HG03135 (cell line): ENCODE measurements at regions not wholly inside any gene's neighbourhood (a gene's known extent, or its start where the extent isn't known, plus 50 kb on each side); places are given as distances from the start of the nearest gene placed in this dataset.
"Not testable (repeated sequence)": the region's sequence is repeated elsewhere in the genome, so short reads cannot be mapped to it uniquely, and the experiment has no call there.

Source experiments
- ATAC-seq: cut with Tn5 transposase; IDR thresholded peaks from one replicate; pipeline ENCODE4 v1.9.1; 2021; ENCODE audit warnings: mild to moderate bottlenecking, moderate library complexity; ENCODE audit not compliant: unreplicated experiment

GRCh38 chr2:107430006-107430405 lies 396.7 kb upstream of the RGPD4 start:
- ATAC-seq: no peak

GRCh38 chr2:107430596-107431266 lies 396.0 kb upstream of the RGPD4 start:
- ATAC-seq: no peak

GRCh38 chr2:107436281-107436680 lies 390.4 kb upstream of the RGPD4 start:
- ATAC-seq: no peak

GRCh38 chr2:107437265-107437664 lies 389.4 kb upstream of the RGPD4 start:
- ATAC-seq: no peak

- ATAC-seq: no peak
Observed at GRCh38 chr2:107437807-107438206, 388.9 kb upstream of the RGPD4 start.

GRCh38 chr2:107448160-107448559 lies 378.5 kb upstream of the RGPD4 start:
- no peak for ATAC-seq

- ATAC-seq: no peak
Observed at GRCh38 chr2:107461301-107461700, 365.4 kb upstream of the RGPD4 start.

GRCh38 chr2:107462181-107462580 lies 364.5 kb upstream of the RGPD4 start:
- no peak for ATAC-seq

GRCh38 chr2:107466241-107466640 lies 360.5 kb upstream of the RGPD4 start:
- no peak for ATAC-seq

GRCh38 chr2:107466984-107467773 lies 359.5 kb upstream of the RGPD4 start:
- no peak for ATAC-seq

- no peak for ATAC-seq
Observed at GRCh38 chr2:107469437-107469995, 357.2 kb upstream of the RGPD4 start.

- ATAC-seq: no peak
Observed at GRCh38 chr2:107473150-107473549, 353.5 kb upstream of the RGPD4 start.

- no peak for ATAC-seq
Observed at GRCh38 chr2:107475859-107476258, 350.8 kb upstream of the RGPD4 start.

GRCh38 chr2:107502539-107502938 lies 324.2 kb upstream of the RGPD4 start:
- no peak for ATAC-seq

GRCh38 chr2:107511970-107512789 lies 314.5 kb upstream of the RGPD4 start:
- ATAC-seq: no peak

- ATAC-seq: no peak
Observed at GRCh38 chr2:107525406-107525805, 301.3 kb upstream of the RGPD4 start.

GRCh38 chr2:107529146-107529545 lies 297.5 kb upstream of the RGPD4 start:
- ATAC-seq: no peak

- no peak for ATAC-seq
Observed at GRCh38 chr2:107530046-107530445, 296.6 kb upstream of the RGPD4 start.

- ATAC-seq: no peak
Observed at GRCh38 chr2:107534926-107535325, 291.8 kb upstream of the RGPD4 start.

- not testable (repeated sequence) for ATAC-seq
Observed at GRCh38 chr2:107535905-107536689, 290.6 kb upstream of the RGPD4 start.
